HepG2 (cell line): ENCODE measurements at regions not wholly inside any gene's neighbourhood (a gene's known extent, or its start where the extent isn't known, plus 50 kb on each side); places are given as distances from the start of the nearest gene placed in this dataset.

Source experiments
- CTCF ChIP-seq: sonication (generic); formaldehyde crosslinking; IDR thresholded peaks from 2 replicates; pipeline ENCODE4 v1.5.0; 2020; ENCODE audit warnings: mild to moderate bottlenecking, missing genetic modification reagents, moderate library complexity
- FOXM1 ChIP-seq: sonication (generic); formaldehyde crosslinking; IDR thresholded peaks from 2 replicates; pipeline ENCODE4 v1.5.0; 2020; ENCODE audit warnings: missing genetic modification reagents
- FOXO4 ChIP-seq: sonication (generic); formaldehyde crosslinking; conservative IDR thresholded peaks from 2 replicates; pipeline ENCODE4 v1.8.1; 2023; ENCODE audit warnings: missing genetic modification reagents
- HBP1 ChIP-seq: IDR thresholded peaks from 2 replicates; pipeline ENCODE4 v1.6.1; 2016; ENCODE audit warnings: low read depth, control low read depth
- REST ChIP-seq, 2 experiments: IDR thresholded peaks; 2 replicates each; pipeline ENCODE4 v1.6.1; 2011 to 2012; ENCODE audit warnings: low read length in 2 of 2, borderline replicate concordance in 1 of 2, low read depth in 1 of 2, mild to moderate bottlenecking in 1 of 2, moderate library complexity in 1 of 2
- TCF7L2 ChIP-seq: IDR thresholded peaks from 2 replicates; pipeline ENCODE4 v1.6.1; 2011; ENCODE audit warnings: mild to moderate bottlenecking, low read depth, low read length, moderate library complexity
- ZBTB7B ChIP-seq: sonication (generic); formaldehyde crosslinking; IDR thresholded peaks from 2 replicates; pipeline ENCODE4 v1.4.0; 2020; ENCODE audit warnings: missing genetic modification reagents
- ZNF143 ChIP-seq: sonication (generic); formaldehyde crosslinking; IDR thresholded peaks from 2 replicates; pipeline ENCODE4 v1.4.0; 2020; ENCODE audit warnings: missing genetic modification reagents
- ZNF275 ChIP-seq: sonication (generic); formaldehyde crosslinking; IDR thresholded peaks from 2 replicates; pipeline ENCODE4 v1.8.0; 2022; ENCODE audit warnings: missing genetic modification reagents, mild to moderate bottlenecking, inconsistent platforms, borderline replicate concordance
- ZNF562 ChIP-seq: sonication (generic); formaldehyde crosslinking; IDR thresholded peaks from 2 replicates; pipeline ENCODE4 v1.8.0; 2022; ENCODE audit warnings: missing genetic modification reagents, borderline replicate concordance
- ZNF569 ChIP-seq: sonication (generic); formaldehyde crosslinking; IDR thresholded peaks from 2 replicates; pipeline ENCODE4 v1.5.0; 2020; ENCODE audit warnings: mild to moderate bottlenecking, missing genetic modification reagents, moderate library complexity, borderline replicate concordance

- no peak for TF ChIP-seq ZNF275 (CRISPR knock-in tag)
- TF ChIP-seq ZBTB7B (CRISPR knock-in tag), result no peak
- no peak for TF ChIP-seq FOXM1 (CRISPR knock-in tag)
- TF ChIP-seq ZNF569 (CRISPR knock-in tag), result no peak
- no peak for TF ChIP-seq HBP1
- TF ChIP-seq ZNF143, result no peak
- no peak for TF ChIP-seq ZNF562 (CRISPR knock-in tag)
- no peak for TF ChIP-seq CTCF (CRISPR knock-in tag)
- no peak for TF ChIP-seq FOXO4 (CRISPR knock-in tag)
- TF ChIP-seq REST (IDR thresholded peaks at IDR 0.05; ENCODE audit: borderline replicate concordance in 1 of 2, low read depth in 1 of 2, low read length in 2 of 2), result no peak
- TF ChIP-seq TCF7L2, result no peak
Measured at GRCh38 chr2:18268400-18268799, 292.1 kb downstream of the RDH14 start.
